ENCODE measurements at regions not wholly inside any gene's neighbourhood (a gene's known extent, or its start where the extent isn't known, plus 50 kb on each side); places are given as distances from the start of the nearest gene placed in this dataset.

GRCh38 chr4:8690216-8691150 is 97.9 kb downstream of the CPZ start:
- H3K79me2 ChIP-seq (ENCODE audit: control insufficient read depth, insufficient read depth, low read length) = no peaks in the 10 kb centered on the region
- H3K27ac ChIP-seq (ENCODE audit: control insufficient read depth, insufficient read depth) = no peak overlapping the region
- in situ Hi-C loops (cut with MboI) = no loop called here
- SMC1A ChIA-PET (ENCODE audit: uncharacterized antibody, unreplicated experiment) = no interaction called here
- no peaks in the 10 kb centered on the region for H3K36me3 ChIP-seq (ENCODE audit: control insufficient read depth in 2 of 2, insufficient read depth in 2 of 2, low read length in 1 of 2)
- no peak overlapping the region for H2AFZ ChIP-seq (ENCODE audit: control insufficient read depth, low read depth, low read length)
- no peaks in the 10 kb centered on the region for H3K4me1 ChIP-seq (ENCODE audit: control insufficient read depth, insufficient read depth, low read length)
- CTCF ChIA-PET = interaction anchor here (0.6 kb wide), 1 partner anchor 11 kb away, joined by 3 read pairs; no protein-coding TSS in a partner anchor
- 23% methylated on average over 23 of the region's 23 CpGs for WGBS (ENCODE audit: insufficient coverage, insufficient replicate concordance, low lambda C conversion rate, missing lambda C conversion rate)
- no peak for DNase-seq (ENCODE audit: low read depth, low spot score)
- no peak overlapping the region for H3K4me2 ChIP-seq (ENCODE audit: control insufficient read depth, insufficient read depth)
- no peak for ATAC-seq
- RAD21 ChIA-PET (ENCODE audit: unreplicated experiment) = no interaction called here
- POLR2A ChIA-PET = no interaction called here
- intact Hi-C loops (cut with micrococcal nuclease; ENCODE audit: unreplicated experiment) = no loop called here
- H3K4me3 ChIP-seq = no peak overlapping the region
- H3K9ac ChIP-seq (ENCODE audit: control insufficient read depth, insufficient read depth, low read length) = no peak overlapping the region
- H4K20me1 ChIP-seq (ENCODE audit: control insufficient read depth, insufficient read depth) = no peaks in the 10 kb centered on the region
- TF ChIP-seq FOS (IDR thresholded peaks at IDR 0.05; ENCODE audit: borderline replicate concordance, extremely low read depth, insufficient read length) (no peak), TARDBP (IDR thresholded peaks at IDR 0.05; ENCODE audit: borderline replicate concordance) (no peak), ZBTB40 (IDR thresholded peaks at IDR 0.05; ENCODE audit: borderline replicate concordance) (no peak), GABPA (IDR thresholded peaks at IDR 0.05; ENCODE audit: low read depth) (no peak), HCFC1 (IDR thresholded peaks at IDR 0.05; ENCODE audit: low read length) (no peak), ZSCAN29 (IDR thresholded peaks at IDR 0.05) (no peak), DPF2 (IDR thresholded peaks at IDR 0.05) (no peak), BCLAF1 (IDR thresholded peaks at IDR 0.05) (no peak), TCF7 (IDR thresholded peaks at IDR 0.05; ENCODE audit: borderline replicate concordance) (no peak), SKIL (IDR thresholded peaks at IDR 0.05; ENCODE audit: low read depth, poor library complexity, severe bottlenecking) (no peak), EZH2 (IDR thresholded peaks at IDR 0.05; ENCODE audit: borderline replicate concordance, control insufficient read depth, low read depth, low read length) (no peak), POLR2A (IDR thresholded peaks at IDR 0.05; ENCODE audit: low read depth, low read length) (no peak), JUNB (IDR thresholded peaks at IDR 0.05) (no peak), GATAD2B (conservative IDR thresholded peaks at IDR 0.05; ENCODE audit: low read depth) (no peak), KDM1A (IDR thresholded peaks at IDR 0.05; ENCODE audit: borderline replicate concordance) (no peak)
- no peak for FAIRE-seq
- BruUV-seq (replicated peaks) = no TSS peak
- H3K27me3 ChIP-seq (replicated peaks in 1 of 2; ENCODE audit: control insufficient read depth in 2 of 2, insufficient read depth in 2 of 2, low read length in 1 of 2) = no peaks in the 10 kb centered on the region
- no peaks in the 10 kb centered on the region for H3K9me3 ChIP-seq (replicated peaks; ENCODE audit: control insufficient read depth, insufficient read depth, low read length)
